ENCODE measurements at regions not wholly inside any gene's neighbourhood (a gene's known extent, or its start where the extent isn't known, plus 50 kb on each side); places are given as distances from the start of the nearest gene placed in this dataset.
"Not testable (repeated sequence)": the region's sequence is repeated elsewhere in the genome, so short reads cannot be mapped to it uniquely, and the experiment has no call there.

GRCh38 chr13:61975001-61975400 lies 559.4 kb upstream of the PCDH20 start:
- DNase-seq, result no peak

- no peak for DNase-seq
Observed at GRCh38 chr13:61965756-61966155, 550.1 kb upstream of the PCDH20 start.

- no peak for DNase-seq
Observed at GRCh38 chr13:61960981-61961380, 545.3 kb upstream of the PCDH20 start.

- DNase-seq, result no peak
Observed at GRCh38 chr13:61954092-61954491, 538.4 kb upstream of the PCDH20 start.

- DNase-seq, result no peak
Observed at GRCh38 chr13:61950828-61951227, 535.2 kb upstream of the PCDH20 start.

GRCh38 chr13:61944329-61944929 lies 528.8 kb upstream of the PCDH20 start:
- DNase-seq, result no peak

GRCh38 chr13:61935710-61936109 lies 520.1 kb upstream of the PCDH20 start:
- DNase-seq, result no peak

- DNase-seq, result no peak
Observed at GRCh38 chr13:61927648-61928047, 512.0 kb upstream of the PCDH20 start.

GRCh38 chr13:61918841-61919240 lies 503.2 kb upstream of the PCDH20 start:
- DNase-seq, result no peak

- DNase-seq, result no peak
Observed at GRCh38 chr13:61916483-61916882, 500.8 kb upstream of the PCDH20 start.

GRCh38 chr13:61913183-61913582 lies 497.5 kb upstream of the PCDH20 start:
- DNase-seq, result no peak

GRCh38 chr13:61908906-61909615 lies 493.4 kb upstream of the PCDH20 start:
- no peak for DNase-seq

- DNase-seq, result no peak
Observed at GRCh38 chr13:61905054-61905453, 489.4 kb upstream of the PCDH20 start.

- DNase-seq, result no peak
Observed at GRCh38 chr13:61901946-61902541, 486.4 kb upstream of the PCDH20 start.

- no peak for DNase-seq
Observed at GRCh38 chr13:61900033-61900432, 484.4 kb upstream of the PCDH20 start.

GRCh38 chr13:61898207-61898606 lies 482.6 kb upstream of the PCDH20 start:
- no peak for DNase-seq

GRCh38 chr13:61891401-61891800 lies 475.8 kb upstream of the PCDH20 start:
- DNase-seq, result no peak

GRCh38 chr13:61884830-61885229 lies 469.2 kb upstream of the PCDH20 start:
- no peak for DNase-seq

- no peak for DNase-seq
Observed at GRCh38 chr13:61880578-61881283, 465.1 kb upstream of the PCDH20 start.

- DNase-seq, result not testable (repeated sequence)
Observed at GRCh38 chr13:61878565-61878964, 462.9 kb upstream of the PCDH20 start.

- no peak for DNase-seq
Observed at GRCh38 chr13:61874970-61875579, 459.4 kb upstream of the PCDH20 start.

GRCh38 chr13:61873717-61874116 lies 458.1 kb upstream of the PCDH20 start:
- no peak for DNase-seq

- DNase-seq, result no peak
Observed at GRCh38 chr13:61857198-61857597, 441.5 kb upstream of the PCDH20 start.
